Right atrium auricular region (tissue), 2 donors: ENCODE measurements at regions not wholly inside any gene's neighbourhood (a gene's known extent, or its start where the extent isn't known, plus 50 kb on each side); places are given as distances from the start of the nearest gene placed in this dataset.
"Not testable (repeated sequence)": the region's sequence is repeated elsewhere in the genome, so short reads cannot be mapped to it uniquely, and the experiment has no call there.

Experiments used
- DNase-seq: peaks from one replicate; pipeline ENCODE4 v3.0.0-alpha.2; 2019; ENCODE audit warnings: low spot score
- H3K27ac ChIP-seq, 2 donors: fragments of 200-600 bp; sonication (generic); 1 replicate in 1 of 2; 2 replicates in 1 of 2; pipeline ENCODE4 v1.5.1; 2016 to 2019
- H3K27me3 ChIP-seq, 2 donors: fragments of 200-600 bp; sonication (generic); one replicate each; pipeline versions ENCODE4 v1.5.1 to v1.6.0; 2017 to 2019
- H3K36me3 ChIP-seq: fragments of 200-600 bp; sonication (generic); one replicate; pipeline ENCODE4 v1.5.1; 2016
- H3K4me1 ChIP-seq, 2 donors: fragments of 200-600 bp; sonication (generic); one replicate each; pipeline versions ENCODE4 v1.5.1 to v1.6.0; 2017 to 2019
- H3K4me3 ChIP-seq, 2 donors: fragments of 200-600 bp; sonication (generic); 1 replicate in 1 of 2; 2 replicates in 1 of 2; pipeline ENCODE4 v1.5.1; 2017 to 2019; ENCODE audit warnings: mild to moderate bottlenecking in 1 of 2, moderate library complexity in 1 of 2
- H3K9me3 ChIP-seq, 2 donors: fragments of 200-600 bp; sonication (generic); one replicate each; pipeline ENCODE4 v1.5.1; 2019
- TF ChIP-seq, protein P1 (sequence below), 2 donors: fragments of 200-600 bp; sonication (generic); IDR thresholded peaks; one replicate each; pipeline ENCODE4 v1.5.1; 2019; ENCODE audit warnings: antibody characterized with exemption in 2 of 2

DNA sequence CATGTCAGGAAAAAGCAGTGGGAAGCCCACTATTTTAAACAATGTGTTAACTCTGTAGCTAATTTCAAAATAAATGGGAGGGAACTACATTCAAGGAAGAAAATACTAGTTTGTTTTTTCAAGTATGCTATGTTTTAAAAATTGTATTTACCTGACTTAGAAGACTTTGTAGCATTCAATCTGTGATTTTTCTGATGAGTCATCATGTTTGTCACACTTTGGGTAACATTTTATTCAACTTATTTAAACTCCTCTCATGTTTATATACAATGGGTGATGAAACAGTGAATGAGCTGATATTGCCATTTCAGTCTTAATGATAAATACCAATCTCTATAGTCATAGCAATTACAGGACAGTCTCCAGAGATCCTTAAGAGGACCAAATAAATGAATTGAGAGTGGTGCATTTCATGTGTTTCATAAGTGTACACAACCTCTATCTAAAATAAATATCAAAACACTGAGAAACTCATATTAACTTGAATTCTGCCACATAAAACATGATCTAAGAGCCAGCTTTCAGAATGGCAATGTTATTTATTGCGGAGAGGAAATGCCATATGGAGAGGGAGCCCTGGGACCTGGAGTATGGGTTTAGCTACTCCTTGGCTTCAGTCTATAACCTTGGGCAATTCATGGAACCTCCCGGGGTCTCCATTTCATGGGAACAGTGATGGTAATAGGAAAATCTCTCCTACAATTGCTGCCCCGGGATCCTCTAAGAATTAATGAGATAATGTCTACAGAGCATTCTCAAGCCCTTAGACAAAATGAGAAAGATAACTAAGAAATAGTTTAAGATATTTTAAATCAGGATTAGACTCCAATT is 913.9 kb downstream of the TLE4 start:
- Histone ChIP-seq H3K27ac (no peak overlapping the region), H3K4me3 (no peak overlapping the region), H3K36me3 (no peaks in the 10 kb centered on the region), H3K27me3 (no peaks in the 10 kb centered on the region), H3K9me3 (peaks cover 0 to 18% of the 10 kb centered on the region in 2 donors), H3K4me1 (no peaks in the 10 kb centered on the region)
- TF ChIP-seq, protein P1, sequence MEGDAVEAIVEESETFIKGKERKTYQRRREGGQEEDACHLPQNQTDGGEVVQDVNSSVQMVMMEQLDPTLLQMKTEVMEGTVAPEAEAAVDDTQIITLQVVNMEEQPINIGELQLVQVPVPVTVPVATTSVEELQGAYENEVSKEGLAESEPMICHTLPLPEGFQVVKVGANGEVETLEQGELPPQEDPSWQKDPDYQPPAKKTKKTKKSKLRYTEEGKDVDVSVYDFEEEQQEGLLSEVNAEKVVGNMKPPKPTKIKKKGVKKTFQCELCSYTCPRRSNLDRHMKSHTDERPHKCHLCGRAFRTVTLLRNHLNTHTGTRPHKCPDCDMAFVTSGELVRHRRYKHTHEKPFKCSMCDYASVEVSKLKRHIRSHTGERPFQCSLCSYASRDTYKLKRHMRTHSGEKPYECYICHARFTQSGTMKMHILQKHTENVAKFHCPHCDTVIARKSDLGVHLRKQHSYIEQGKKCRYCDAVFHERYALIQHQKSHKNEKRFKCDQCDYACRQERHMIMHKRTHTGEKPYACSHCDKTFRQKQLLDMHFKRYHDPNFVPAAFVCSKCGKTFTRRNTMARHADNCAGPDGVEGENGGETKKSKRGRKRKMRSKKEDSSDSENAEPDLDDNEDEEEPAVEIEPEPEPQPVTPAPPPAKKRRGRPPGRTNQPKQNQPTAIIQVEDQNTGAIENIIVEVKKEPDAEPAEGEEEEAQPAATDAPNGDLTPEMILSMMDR (IDR thresholded peaks at IDR 0.05) = no peak
- no peak for DNase-seq

DNA sequence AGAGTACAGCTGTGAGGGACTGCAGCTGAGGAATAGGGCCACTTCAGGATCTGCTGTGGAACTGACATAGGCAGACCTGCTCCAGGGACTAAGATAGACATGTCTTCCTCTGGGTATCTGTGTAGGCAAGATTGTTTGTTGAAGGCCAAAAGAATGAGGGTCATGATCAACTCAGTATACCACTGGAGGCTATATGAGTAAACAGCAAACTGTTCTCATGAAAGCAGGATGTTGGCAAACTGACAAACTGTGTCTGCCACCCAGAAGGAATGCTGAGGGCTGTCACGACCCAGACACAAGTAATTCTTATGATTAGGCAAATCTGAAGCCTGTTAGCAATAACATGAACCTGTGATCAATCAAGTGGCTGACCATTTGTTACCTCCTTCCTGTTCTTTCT is 910.5 kb downstream of the TLE4 start:
- H3K36me3 ChIP-seq = not testable (repeated sequence)
- H3K9me3 ChIP-seq = peaks cover 0 to 21% of the 10 kb centered on the region in 2 donors

DNA sequence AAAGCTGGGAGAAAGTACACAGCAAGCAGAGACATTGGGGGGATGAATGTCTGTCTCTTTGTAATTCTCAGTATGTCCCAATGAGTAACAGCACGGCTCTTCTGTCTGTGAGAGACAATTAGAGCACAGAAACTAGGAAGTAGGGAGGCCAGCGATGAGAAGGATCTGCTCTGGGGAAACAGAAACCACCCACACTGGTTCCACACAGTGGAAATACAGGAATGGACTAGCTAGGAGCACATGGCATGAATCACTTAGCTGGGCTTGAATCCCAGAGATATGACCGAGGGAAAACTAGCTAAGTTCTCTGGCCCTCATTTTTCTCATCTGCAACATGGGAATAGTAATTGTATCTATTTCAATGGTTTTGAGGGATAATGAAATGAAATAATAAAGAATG is 895.9 kb downstream of the TLE4 start:
- Histone ChIP-seq H3K36me3 (no peaks in the 10 kb centered on the region), H3K27me3 (no peaks in the 10 kb centered on the region), H3K4me3 (no peak overlapping the region), H3K9me3 (no peaks in the 10 kb centered on the region), H3K27ac (peak overlapping the region in 1 of 2 donors; percentile 16), H3K4me1 (no peaks in the 10 kb centered on the region)
- DNase-seq = no peak
- TF ChIP-seq, protein P1 (IDR thresholded peaks at IDR 0.05) = no peak

More for the DNA sequence above, 910.5 kb downstream of the TLE4 start:
- not testable (repeated sequence) for H3K27me3 ChIP-seq, H3K4me3 ChIP-seq, DNase-seq, H3K27ac ChIP-seq, H3K4me1 ChIP-seq

DNA sequence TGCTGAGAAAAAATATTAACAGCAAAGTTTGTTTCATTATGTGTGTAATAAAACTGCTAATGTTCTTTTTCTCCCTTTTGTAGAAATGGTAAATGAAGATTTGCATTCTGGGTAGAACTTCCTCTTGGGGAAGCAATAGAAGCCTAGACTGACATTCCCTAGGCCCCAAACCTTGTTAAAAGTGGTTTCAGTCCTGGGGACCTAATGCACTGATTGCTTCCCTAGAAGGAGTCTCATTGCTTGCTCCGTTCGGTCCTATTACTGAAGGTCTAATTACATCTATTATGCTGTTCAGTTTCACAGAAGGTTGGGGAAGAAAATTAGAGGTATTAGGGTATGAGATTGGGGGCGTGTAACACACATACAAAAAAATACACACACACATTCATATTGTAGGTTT is 893.8 kb downstream of the TLE4 start:
- TF ChIP-seq, protein P1 (IDR thresholded peaks at IDR 0.05) = no peak
- Histone ChIP-seq H3K36me3 (no peaks in the 10 kb centered on the region), H3K9me3 (no peaks in the 10 kb centered on the region), H3K4me1 (no peaks in the 10 kb centered on the region), H3K27ac (no peak overlapping the region), H3K27me3 (no peaks in the 10 kb centered on the region), H3K4me3 (no peak overlapping the region)
- DNase-seq = no peak

DNA sequence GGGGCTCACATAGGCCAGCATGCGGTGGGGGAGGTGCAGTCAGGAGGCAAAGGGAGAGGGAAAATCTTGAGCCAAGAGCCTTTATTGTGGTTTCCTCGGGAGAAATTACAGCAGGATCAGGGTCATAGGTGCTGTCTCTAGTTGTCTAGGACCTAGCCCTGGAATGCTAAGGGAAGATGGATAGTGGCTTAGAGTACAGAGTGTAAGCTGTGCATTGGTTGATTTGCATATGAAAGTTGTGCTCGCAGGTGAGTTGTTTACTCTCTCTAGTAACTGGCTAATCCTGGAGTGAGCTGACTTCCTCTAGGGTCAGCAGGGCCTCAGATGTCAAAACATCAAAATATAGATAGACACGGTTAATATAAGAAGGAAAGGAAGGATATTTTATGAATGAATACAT is 877.7 kb downstream of the TLE4 start:
- Histone ChIP-seq H3K4me3 (no peak overlapping the region), H3K36me3 (no peaks in the 10 kb centered on the region), H3K27me3 (no peaks in the 10 kb centered on the region), H3K9me3 (no peaks in the 10 kb centered on the region), H3K4me1 (no peaks in the 10 kb centered on the region), H3K27ac (no peak overlapping the region)
- no peak for DNase-seq
- TF ChIP-seq, protein P1 (IDR thresholded peaks at IDR 0.05) = no peak

DNA sequence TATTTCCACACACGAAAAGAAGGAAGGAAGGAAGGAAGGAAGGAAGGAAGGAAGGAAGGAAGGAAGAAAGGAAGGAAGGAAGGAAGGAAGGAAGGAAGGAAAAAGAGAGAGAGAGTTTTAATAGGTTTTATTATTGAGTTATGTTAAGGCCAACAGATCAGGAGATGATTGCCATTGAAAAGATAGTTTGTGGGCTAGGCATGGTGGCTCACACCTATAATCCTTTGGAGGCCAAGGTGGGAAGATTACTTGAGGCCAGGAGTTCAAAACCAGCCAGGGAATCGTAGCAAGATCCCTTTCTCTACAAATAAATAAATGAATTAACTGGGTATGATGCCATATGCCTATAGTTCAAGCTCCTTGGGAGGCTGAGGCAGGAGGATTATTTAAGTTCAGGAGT is 877.2 kb downstream of the TLE4 start:
- Histone ChIP-seq H3K4me1 (no peaks in the 10 kb centered on the region), H3K27me3 (no peaks in the 10 kb centered on the region), H3K27ac (no peak overlapping the region), H3K4me3 (no peak overlapping the region), H3K36me3 (no peaks in the 10 kb centered on the region), H3K9me3 (no peaks in the 10 kb centered on the region)
- DNase-seq = no peak
- TF ChIP-seq, protein P1 (IDR thresholded peaks at IDR 0.05) = no peak
